PC-9 (cell line): ENCODE measurements at regions not wholly inside any gene's neighbourhood (a gene's known extent, or its start where the extent isn't known, plus 50 kb on each side); places are given as distances from the start of the nearest gene placed in this dataset.

Experiments used
- BruUV-seq: library from RNA; stranded (reverse); fragments of 400-500 nt; replicated peaks from 2 replicates; lab custom pipeline; 2021; lab: Mats Ljungman, UMichigan
- CTCF ChIA-PET: fragments of 300-600 bp; sonication (Branson Sonifier 250); formaldehyde crosslinking; loops from one replicate; lab custom pipeline; 2022; ENCODE audit warnings: antibody characterized with exemption; lab: Charles Lee
- POLR2A ChIA-PET: fragments of 300-600 bp; sonication (Branson Sonifier 250); formaldehyde crosslinking; loops from one replicate; lab custom pipeline; 2022; ENCODE audit warnings: antibody characterized with exemption; ENCODE audit not compliant: unreplicated experiment; lab: Charles Lee
- DNase-seq, 2 experiments: peaks; one replicate each; pipeline versions ENCODE4 v3.0.0 to v3.0.0-alpha.2; 2015 to 2022; ENCODE audit warnings: mixed read lengths in 1 of 2
- H2AFZ ChIP-seq: fragments of 200-600 bp; sonication (generic); 2 replicates; pipeline ENCODE4 v1.8.1; 2017; ENCODE audit warnings: antibody characterized with exemption
- H3F3A ChIP-seq: fragments of 200-600 bp; sonication (generic); 2 replicates; pipeline ENCODE4 v1.8.1; 2017; ENCODE audit warnings: antibody characterized with exemption, mild to moderate bottlenecking, low read depth; ENCODE audit not compliant: insufficient read depth
- H3K27ac ChIP-seq: fragments of 200-600 bp; sonication (generic); 2 replicates; pipeline ENCODE4 v1.6.1; 2016; ENCODE audit warnings: mixed run types
- H3K27me3 ChIP-seq: fragments of 200-600 bp; sonication (generic); 2 replicates; pipeline ENCODE4 v1.6.1; 2016; ENCODE audit warnings: low read depth, mixed run types; ENCODE audit not compliant: insufficient read depth
- H3K36me3 ChIP-seq: fragments of 200-600 bp; sonication (generic); 2 replicates; pipeline ENCODE4 v1.6.1; 2016; ENCODE audit warnings: low read depth, mixed run types
- H3K4me1 ChIP-seq: fragments of 200-600 bp; sonication (generic); replicated peaks from 2 replicates; pipeline ENCODE4 v1.6.1; 2016; ENCODE audit warnings: mixed run types; ENCODE audit not compliant: insufficient read depth
- H3K4me2 ChIP-seq: fragments of 200-600 bp; sonication (generic); 2 replicates; pipeline ENCODE4 v1.6.1; 2017; ENCODE audit warnings: mixed run types
- H3K4me3 ChIP-seq: fragments of 200-600 bp; sonication (generic); 2 replicates; pipeline ENCODE4 v1.6.1; 2016; ENCODE audit warnings: mixed run types
- H3K79me2 ChIP-seq: fragments of 200-600 bp; sonication (generic); 2 replicates; pipeline ENCODE4 v1.6.1; 2017; ENCODE audit warnings: low read depth, mixed run types
- H3K9me2 ChIP-seq: fragments of 200-600 bp; sonication (generic); 2 replicates; pipeline ENCODE4 v1.8.1; 2017; ENCODE audit warnings: mild to moderate bottlenecking; ENCODE audit not compliant: insufficient read depth
- H3K9me3 ChIP-seq: fragments of 200-600 bp; sonication (generic); 2 replicates; pipeline ENCODE4 v1.8.1; 2016; ENCODE audit warnings: low read depth; ENCODE audit not compliant: insufficient read depth
- H4K20me1 ChIP-seq: fragments of 200-600 bp; sonication (generic); 2 replicates; pipeline ENCODE4 v1.8.1; 2017; ENCODE audit not compliant: insufficient read depth
- EZH2 ChIP-seq: fragments of 200-600 bp; sonication (generic); IDR thresholded peaks from 2 replicates; pipeline ENCODE4 v1.8.0; 2017; ENCODE audit warnings: antibody characterized with exemption, low read depth
- intact Hi-C: fragments of 100-400 bp; cut with micrococcal nuclease; formaldehyde crosslinking; loops from one replicate; pipeline ENCODE4 v1.10.0; 2022; ENCODE audit not compliant: unreplicated experiment
- TF ChIP-seq, protein P1 (sequence below): fragments of 200-600 bp; sonication (generic); conservative IDR thresholded peaks from 2 replicates; pipeline ENCODE4 v1.6.1; 2017; ENCODE audit warnings: mixed run types, antibody characterized with exemption, mild to moderate bottlenecking, moderate library complexity

DNA sequence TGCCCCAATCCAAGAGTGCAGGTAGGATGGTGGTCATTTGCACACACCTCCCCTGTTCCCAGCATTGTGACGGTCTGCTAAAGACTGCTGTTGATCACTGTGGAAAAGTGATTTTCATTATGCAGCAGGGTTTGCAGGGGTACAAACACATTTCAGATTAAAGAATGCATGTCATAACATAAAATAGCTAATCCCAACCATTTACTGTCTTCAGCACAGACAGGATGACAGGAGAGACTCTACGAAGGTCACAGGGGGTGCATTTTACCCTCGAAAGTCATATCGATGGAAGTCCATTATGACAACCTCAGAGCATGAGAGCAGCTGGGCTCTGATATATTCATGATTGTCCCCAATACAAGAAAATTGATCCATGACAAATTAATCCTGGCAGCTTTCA, 302.6 kb downstream of the AJAP1 start:
- H3K27me3 ChIP-seq, result no peaks in the 10 kb centered on the region
- H3K27ac ChIP-seq, result no peak overlapping the region
- ChIA-PET POLR2A (no interaction called here), CTCF (no interaction called here)
- intact Hi-C loops, result no loop called here
- H3K4me2 ChIP-seq, result no peak overlapping the region
- H3K9me3 ChIP-seq, result no peaks in the 10 kb centered on the region
- no peaks in the 10 kb centered on the region for H3K9me2 ChIP-seq
- H2AFZ ChIP-seq, result no peak overlapping the region
- DNase-seq, result no peak
- H3K36me3 ChIP-seq, result no peaks in the 10 kb centered on the region
- no peaks in the 10 kb centered on the region for H3K4me1 ChIP-seq
- no peak overlapping the region for H3K4me3 ChIP-seq
- TF ChIP-seq, protein P1, sequence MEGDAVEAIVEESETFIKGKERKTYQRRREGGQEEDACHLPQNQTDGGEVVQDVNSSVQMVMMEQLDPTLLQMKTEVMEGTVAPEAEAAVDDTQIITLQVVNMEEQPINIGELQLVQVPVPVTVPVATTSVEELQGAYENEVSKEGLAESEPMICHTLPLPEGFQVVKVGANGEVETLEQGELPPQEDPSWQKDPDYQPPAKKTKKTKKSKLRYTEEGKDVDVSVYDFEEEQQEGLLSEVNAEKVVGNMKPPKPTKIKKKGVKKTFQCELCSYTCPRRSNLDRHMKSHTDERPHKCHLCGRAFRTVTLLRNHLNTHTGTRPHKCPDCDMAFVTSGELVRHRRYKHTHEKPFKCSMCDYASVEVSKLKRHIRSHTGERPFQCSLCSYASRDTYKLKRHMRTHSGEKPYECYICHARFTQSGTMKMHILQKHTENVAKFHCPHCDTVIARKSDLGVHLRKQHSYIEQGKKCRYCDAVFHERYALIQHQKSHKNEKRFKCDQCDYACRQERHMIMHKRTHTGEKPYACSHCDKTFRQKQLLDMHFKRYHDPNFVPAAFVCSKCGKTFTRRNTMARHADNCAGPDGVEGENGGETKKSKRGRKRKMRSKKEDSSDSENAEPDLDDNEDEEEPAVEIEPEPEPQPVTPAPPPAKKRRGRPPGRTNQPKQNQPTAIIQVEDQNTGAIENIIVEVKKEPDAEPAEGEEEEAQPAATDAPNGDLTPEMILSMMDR, result no peak
- no peak for TF ChIP-seq EZH2
- H3K79me2 ChIP-seq, result no peaks in the 10 kb centered on the region
- BruUV-seq, result no TSS peak
- no peaks in the 10 kb centered on the region for H4K20me1 ChIP-seq
- no peaks in the 10 kb centered on the region for H3F3A ChIP-seq

DNA sequence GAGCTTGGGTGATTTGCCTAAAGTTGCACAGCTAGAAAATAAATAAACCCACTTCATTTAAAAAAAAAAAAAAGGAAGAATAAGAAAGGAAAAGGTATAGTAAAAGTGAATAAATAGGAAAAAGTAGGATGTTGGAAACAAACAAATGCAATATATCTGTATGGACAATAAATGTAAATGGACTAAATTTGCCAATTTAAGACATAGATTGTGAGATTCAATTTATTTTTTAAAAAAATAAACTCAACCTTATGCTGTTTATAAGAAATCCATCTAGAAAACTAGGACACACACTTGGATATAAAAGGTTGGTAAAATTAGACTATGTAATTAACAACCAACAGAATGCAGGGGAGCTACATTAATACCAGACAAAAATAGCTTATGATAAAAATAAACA, 300.0 kb downstream of the AJAP1 start:
- CTCF ChIA-PET, result no interaction called here
- no peak overlapping the region for H3K4me3 ChIP-seq
- POLR2A ChIA-PET, result no interaction called here
- no peaks in the 10 kb centered on the region for H3K36me3 ChIP-seq
- no peaks in the 10 kb centered on the region for H3K9me2 ChIP-seq
- no peak for DNase-seq
- H3K4me1 ChIP-seq, result no peaks in the 10 kb centered on the region
- TF ChIP-seq EZH2, result no peak
- TF ChIP-seq, protein P1, result no peak
- H3K27ac ChIP-seq, result no peak overlapping the region
- H4K20me1 ChIP-seq, result no peaks in the 10 kb centered on the region
- no peaks in the 10 kb centered on the region for H3K9me3 ChIP-seq
- intact Hi-C loops, result no loop called here
- no peaks in the 10 kb centered on the region for H3K79me2 ChIP-seq
- BruUV-seq, result no TSS peak
- no peak overlapping the region for H3K4me2 ChIP-seq
- no peaks in the 10 kb centered on the region for H3F3A ChIP-seq
- no peaks in the 10 kb centered on the region for H3K27me3 ChIP-seq
- H2AFZ ChIP-seq, result no peak overlapping the region

DNA sequence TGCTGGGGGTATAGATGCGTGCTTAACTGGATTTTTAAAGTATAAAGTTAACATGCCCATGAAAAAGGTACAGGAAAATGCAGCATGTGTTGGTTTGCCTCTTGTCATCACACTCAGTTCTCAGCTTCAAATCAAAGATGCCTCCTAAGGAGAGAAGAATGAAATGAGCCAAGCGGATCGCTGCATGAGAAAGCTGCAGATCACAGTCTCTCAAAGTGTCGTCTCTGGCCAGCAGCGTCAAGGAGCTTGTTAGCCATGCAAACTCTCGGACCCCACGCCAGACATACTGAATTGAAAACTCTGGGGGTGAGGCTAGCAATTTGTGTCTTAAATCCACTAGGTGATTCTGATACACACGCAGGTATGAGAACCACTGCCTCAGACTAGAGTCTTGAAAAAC, 297.2 kb downstream of the AJAP1 start:
- intact Hi-C loops, result no loop called here
- no peak overlapping the region for H3K27ac ChIP-seq
- no peaks in the 10 kb centered on the region for H3K27me3 ChIP-seq

More for the DNA sequence above, 297.2 kb downstream of the AJAP1 start:
- Histone ChIP-seq H3K4me1 (no peaks in the 10 kb centered on the region), H3K9me2 (no peaks in the 10 kb centered on the region), H3F3A (no peaks in the 10 kb centered on the region), H3K79me2 (no peaks in the 10 kb centered on the region), H4K20me1 (no peaks in the 10 kb centered on the region), H3K36me3 (no peaks in the 10 kb centered on the region), H3K4me3 (no peak overlapping the region), H3K4me2 (no peak overlapping the region), H2AFZ (no peak overlapping the region), H3K9me3 (no peaks in the 10 kb centered on the region)
- CTCF ChIA-PET, result no interaction called here
- POLR2A ChIA-PET, result no interaction called here
- no peak for DNase-seq
- TF ChIP-seq, protein P1, result no peak
- no peak for TF ChIP-seq EZH2
- BruUV-seq, result no TSS peak
